Retinal pigment epithelial cell (primary cell): ENCODE measurements at regions not wholly inside any gene's neighbourhood (a gene's known extent, or its start where the extent isn't known, plus 50 kb on each side); places are given as distances from the start of the nearest gene placed in this dataset.
"Not testable (repeated sequence)": the region's sequence is repeated elsewhere in the genome, so short reads cannot be mapped to it uniquely, and the experiment has no call there.

Experiments used
- DNase-seq: peaks from one replicate; pipeline ENCODE4 v3.0.0-alpha.2; 2010; ENCODE audit warnings: low read depth
- H3K4me3 ChIP-seq: 2 replicates; pipeline ENCODE4 v1.5.1; 2011; ENCODE audit warnings: mild to moderate bottlenecking, low read length, control low read depth, moderate library complexity
- TF ChIP-seq, protein P1 (sequence below): conservative IDR thresholded peaks from 2 replicates; pipeline ENCODE4 v1.5.1; 2011; ENCODE audit warnings: low read depth, low read length, control low read depth, inconsistent platforms

DNA sequence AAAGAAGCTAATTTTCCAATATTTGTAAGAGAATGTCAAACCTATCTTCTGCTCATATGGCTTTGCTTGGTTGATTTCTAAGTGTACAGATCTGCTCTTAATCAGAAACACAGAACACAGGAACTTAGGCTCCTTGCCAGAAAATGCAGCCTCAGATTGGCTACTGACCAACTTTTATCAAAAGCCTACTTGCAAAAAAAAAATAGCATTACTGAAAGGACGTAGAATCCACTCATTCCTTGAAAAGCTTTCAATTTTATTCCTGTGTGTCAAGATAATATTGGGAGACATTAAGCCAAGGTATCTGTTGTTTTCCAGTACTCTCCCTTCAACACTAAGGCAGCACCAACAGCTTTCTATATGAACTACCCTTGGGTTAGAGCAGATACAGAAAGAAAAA, 127.6 kb upstream of the INTU start:
- peak; percentile 85 for DNase-seq
- H3K4me3 ChIP-seq: no peak overlapping the region
- TF ChIP-seq, protein P1, sequence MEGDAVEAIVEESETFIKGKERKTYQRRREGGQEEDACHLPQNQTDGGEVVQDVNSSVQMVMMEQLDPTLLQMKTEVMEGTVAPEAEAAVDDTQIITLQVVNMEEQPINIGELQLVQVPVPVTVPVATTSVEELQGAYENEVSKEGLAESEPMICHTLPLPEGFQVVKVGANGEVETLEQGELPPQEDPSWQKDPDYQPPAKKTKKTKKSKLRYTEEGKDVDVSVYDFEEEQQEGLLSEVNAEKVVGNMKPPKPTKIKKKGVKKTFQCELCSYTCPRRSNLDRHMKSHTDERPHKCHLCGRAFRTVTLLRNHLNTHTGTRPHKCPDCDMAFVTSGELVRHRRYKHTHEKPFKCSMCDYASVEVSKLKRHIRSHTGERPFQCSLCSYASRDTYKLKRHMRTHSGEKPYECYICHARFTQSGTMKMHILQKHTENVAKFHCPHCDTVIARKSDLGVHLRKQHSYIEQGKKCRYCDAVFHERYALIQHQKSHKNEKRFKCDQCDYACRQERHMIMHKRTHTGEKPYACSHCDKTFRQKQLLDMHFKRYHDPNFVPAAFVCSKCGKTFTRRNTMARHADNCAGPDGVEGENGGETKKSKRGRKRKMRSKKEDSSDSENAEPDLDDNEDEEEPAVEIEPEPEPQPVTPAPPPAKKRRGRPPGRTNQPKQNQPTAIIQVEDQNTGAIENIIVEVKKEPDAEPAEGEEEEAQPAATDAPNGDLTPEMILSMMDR: no peak

- H3K4me3 ChIP-seq: no peak overlapping the region
- TF ChIP-seq, protein P1: no peak
- DNase-seq: no peak
Measured at GRCh38 chr4:127506283-127506682, 126.5 kb upstream of the INTU start.

GRCh38 chr4:127509155-127509554, 123.6 kb upstream of the INTU start:
- no peak for DNase-seq
- TF ChIP-seq, protein P1: no peak
- no peak overlapping the region for H3K4me3 ChIP-seq

- H3K4me3 ChIP-seq, DNase-seq: not testable (repeated sequence)
Measured at GRCh38 chr4:127512672-127513071, 120.1 kb upstream of the INTU start.

DNA sequence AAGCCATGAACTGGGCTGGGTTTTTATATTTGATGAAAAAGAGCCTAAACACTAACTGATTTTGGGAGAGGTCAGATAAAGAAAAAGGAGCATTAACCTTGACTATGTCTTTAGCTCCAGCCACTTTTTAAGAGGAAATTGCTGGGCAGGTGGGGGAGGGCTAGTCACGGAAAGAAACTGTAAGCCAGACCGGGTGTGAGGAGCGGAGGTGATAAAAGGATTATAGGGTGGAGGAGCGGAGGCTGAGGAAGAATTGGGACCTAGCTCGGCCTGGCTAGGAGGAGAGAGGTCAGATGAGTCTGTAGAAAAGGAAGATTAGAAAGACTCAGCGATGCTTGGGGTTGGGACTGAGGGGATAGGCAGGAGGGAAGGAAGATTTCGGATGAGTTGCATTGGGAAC, 117.5 kb upstream of the INTU start:
- not testable (repeated sequence) for H3K4me3 ChIP-seq, DNase-seq

DNA sequence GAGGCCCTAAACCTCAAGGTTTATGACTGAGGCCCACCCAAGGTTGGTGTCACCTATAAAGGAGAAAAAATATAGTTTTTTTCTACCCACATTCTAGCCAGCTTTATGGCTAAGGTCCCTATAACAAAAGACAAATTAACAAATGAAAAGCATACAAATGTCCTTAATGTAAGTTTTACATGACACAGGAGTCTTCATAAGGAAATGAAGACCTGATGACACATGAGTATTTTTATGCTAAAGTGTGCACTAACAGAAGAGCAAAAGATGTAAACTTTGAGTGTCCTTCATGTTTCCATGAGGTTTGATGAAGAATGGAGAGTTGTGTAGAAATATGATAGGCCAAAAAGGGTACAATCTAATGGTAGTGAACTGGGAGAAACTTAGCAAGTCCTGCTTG, 114.7 kb upstream of the INTU start:
- no peak overlapping the region for H3K4me3 ChIP-seq
- no peak for DNase-seq
- TF ChIP-seq, protein P1: no peak

DNA sequence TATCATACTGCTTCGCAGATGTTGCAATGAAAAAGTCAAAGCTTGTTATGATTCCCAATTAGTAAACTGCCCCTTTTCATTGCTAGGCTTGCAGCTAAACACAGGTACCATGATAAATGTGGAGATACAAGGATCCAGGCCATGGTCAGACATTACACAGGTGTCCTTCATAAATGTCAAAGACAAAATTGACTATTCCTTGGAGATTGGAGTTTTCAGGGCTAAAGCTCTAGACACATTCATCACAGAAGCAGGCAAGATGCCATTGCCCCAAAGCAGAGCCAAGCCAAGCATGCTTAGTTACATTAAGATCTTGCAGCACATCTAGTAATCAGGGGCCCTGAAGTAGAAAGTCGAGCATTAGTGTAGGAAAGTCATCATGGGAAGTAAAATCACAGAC, 111.3 kb upstream of the INTU start:
- TF ChIP-seq, protein P1: no peak
- no peak for DNase-seq
- no peak overlapping the region for H3K4me3 ChIP-seq

GRCh38 chr4:127523369-127523768, 109.4 kb upstream of the INTU start:
- TF ChIP-seq, protein P1: no peak
- no peak for DNase-seq

More at GRCh38 chr4:127523369-127523768, 109.4 kb upstream of the INTU start:
- no peak overlapping the region for H3K4me3 ChIP-seq
